ENCODE measurements at regions not wholly inside any gene's neighbourhood (a gene's known extent, or its start where the extent isn't known, plus 50 kb on each side); places are given as distances from the start of the nearest gene placed in this dataset.

GRCh38 chr6:142558786-142559185 is 257.0 kb downstream of the ADGRG6 start:
- H3K9me3 ChIP-seq: no peaks in the 10 kb centered on the region

More at GRCh38 chr6:142558786-142559185, 257.0 kb downstream of the ADGRG6 start:
- Histone ChIP-seq H3K4me1 (ENCODE audit: control insufficient read depth in 1 of 2, insufficient read depth in 2 of 2, low read depth in 1 of 2, low read length in 1 of 2) (no peaks in the 10 kb centered on the region), H4K20me1 (ENCODE audit: insufficient read depth) (no peaks in the 10 kb centered on the region), H3K27me3 (ENCODE audit: insufficient read depth) (no peaks in the 10 kb centered on the region), H3K9me2 (no peaks in the 10 kb centered on the region), H3K27ac (ENCODE audit: low read depth in 2 of 2, low read length in 1 of 2) (no peak overlapping the region), H3K36me3 (replicated peaks in 1 of 2; ENCODE audit: control insufficient read depth in 1 of 2, insufficient read depth in 2 of 2, low read length in 1 of 2) (no peaks in the 10 kb centered on the region), H3K4me2 (no peak overlapping the region), H3K9ac (no peak overlapping the region), H3K79me2 (ENCODE audit: insufficient read depth) (no peaks in the 10 kb centered on the region), H3F3A (replicated peaks; ENCODE audit: insufficient read depth) (no peaks in the 10 kb centered on the region), H3K4me3 (ENCODE audit: low read depth in 2 of 2, low read length in 1 of 2) (no peak overlapping the region), H2AFZ (ENCODE audit: low read depth) (no peak overlapping the region)
- WGBS (ENCODE audit: low lambda C conversion rate): 74% methylated on average over 3 of the region's 3 CpGs
- POLR2A ChIA-PET: no interaction called here
- CTCF ChIA-PET: interaction anchor here (1.1 kb wide), 1 partner anchor 9 kb away, joined by 4 read pairs; no protein-coding TSS in a partner anchor
- TF ChIP-seq FOSL2 (IDR thresholded peaks at IDR 0.05; ENCODE audit: borderline replicate concordance, low read depth): no peak
- no peak for TF ChIP-seq REST (IDR thresholded peaks at IDR 0.05; ENCODE audit: low read depth, low read length)
- TF ChIP-seq IRF3 (IDR thresholded peaks at IDR 0.05; ENCODE audit: low read depth, low read length): no peak
- TF ChIP-seq MAX (IDR thresholded peaks at IDR 0.05; ENCODE audit: low read depth): no peak
- no peak for TF ChIP-seq JUND (IDR thresholded peaks at IDR 0.05)
- no peak for DNase-seq

Data from SK-N-SH (cell line).